GM18867 (cell line): ENCODE measurements at regions not wholly inside any gene's neighbourhood (a gene's known extent, or its start where the extent isn't known, plus 50 kb on each side); places are given as distances from the start of the nearest gene placed in this dataset.
"Not testable (repeated sequence)": the region's sequence is repeated elsewhere in the genome, so short reads cannot be mapped to it uniquely, and the experiment has no call there.

Experiments used
- ATAC-seq: cut with Tn5 transposase; IDR thresholded peaks from one replicate; pipeline ENCODE4 v1.9.1; 2021; ENCODE audit warnings: mild to moderate bottlenecking, moderate library complexity; ENCODE audit not compliant: unreplicated experiment

- ATAC-seq = no peak
Observed at GRCh38 chr6:834190-834589, 141.3 kb upstream of the EXOC2 start.

GRCh38 chr6:832804-833203 lies 139.9 kb upstream of the EXOC2 start:
- ATAC-seq = not testable (repeated sequence)

GRCh38 chr6:830667-831327 lies 137.9 kb upstream of the EXOC2 start:
- ATAC-seq = no peak

- ATAC-seq = no peak
Observed at GRCh38 chr6:829656-830055, 136.7 kb upstream of the EXOC2 start.

- ATAC-seq = no peak
Observed at GRCh38 chr6:827431-827830, 134.5 kb upstream of the EXOC2 start.

- ATAC-seq = no peak
Observed at GRCh38 chr6:819122-819521, 126.2 kb upstream of the EXOC2 start.

- no peak for ATAC-seq
Observed at GRCh38 chr6:818196-818595, 125.3 kb upstream of the EXOC2 start.

- ATAC-seq = no peak
Observed at GRCh38 chr6:816510-817084, 123.7 kb upstream of the EXOC2 start.

- ATAC-seq = no peak
Observed at GRCh38 chr6:815348-815738, 122.4 kb upstream of the EXOC2 start.

GRCh38 chr6:814378-815347 lies 121.7 kb upstream of the EXOC2 start:
- ATAC-seq = no peak

GRCh38 chr6:811831-812230 lies 118.9 kb upstream of the EXOC2 start:
- ATAC-seq = no peak

- ATAC-seq = no peak
Observed at GRCh38 chr6:811191-811590, 118.3 kb upstream of the EXOC2 start.

- ATAC-seq = no peak
Observed at GRCh38 chr6:804771-805170, 111.8 kb upstream of the EXOC2 start.

- ATAC-seq = no peak
Observed at GRCh38 chr6:804317-804716, 111.4 kb upstream of the EXOC2 start.

GRCh38 chr6:803191-803977 lies 110.4 kb upstream of the EXOC2 start:
- no peak for ATAC-seq

- no peak for ATAC-seq
Observed at GRCh38 chr6:802701-803100, 109.8 kb upstream of the EXOC2 start.

GRCh38 chr6:802223-802622 lies 109.3 kb upstream of the EXOC2 start:
- not testable (repeated sequence) for ATAC-seq

GRCh38 chr6:799769-800168 lies 106.8 kb upstream of the EXOC2 start:
- ATAC-seq = no peak

- ATAC-seq = no peak
Observed at GRCh38 chr6:797479-798077, 104.6 kb upstream of the EXOC2 start.

- no peak for ATAC-seq
Observed at GRCh38 chr6:795046-795685, 102.2 kb upstream of the EXOC2 start.
